T-helper 17 cell (primary cell): ENCODE measurements at regions not wholly inside any gene's neighbourhood (a gene's known extent, or its start where the extent isn't known, plus 50 kb on each side); places are given as distances from the start of the nearest gene placed in this dataset.
"Not testable (repeated sequence)": the region's sequence is repeated elsewhere in the genome, so short reads cannot be mapped to it uniquely, and the experiment has no call there.

Experiments used
- ATAC-seq: fragments of 150-1000 bp; cut with Tn5 transposase; 2 replicates; pipeline ENCODE4 v1.10.0; 2021; ENCODE audit warnings: mild to moderate bottlenecking, moderate library complexity
- DNase-seq, 3 donors: peaks; one replicate each; pipeline versions ENCODE4 v3.0.0 to v3.0.0-alpha.2; 2020 to 2021
- H3K9me3 ChIP-seq: one replicate; pipeline ENCODE4 v1.7.0; 2013; ENCODE audit warnings: low read length, mild to moderate bottlenecking; ENCODE audit not compliant: control insufficient read depth, poor library complexity, severe bottlenecking
- H3K27ac Mint-ChIP-seq: one replicate; pipeline ENCODE4 v1.8.0; 2022; ENCODE audit warnings: mild to moderate bottlenecking, moderate library complexity, mixed read lengths
- H3K27me3 Mint-ChIP-seq: one replicate; pipeline ENCODE4 v1.8.0; 2022; ENCODE audit warnings: mixed read lengths
- H3K36me3 Mint-ChIP-seq: one replicate; pipeline ENCODE4 v1.8.0; 2022; ENCODE audit warnings: low read depth, mixed read lengths
- H3K4me1 Mint-ChIP-seq: one replicate; pipeline ENCODE4 v1.8.0; 2022; ENCODE audit warnings: mild to moderate bottlenecking, mixed read lengths
- H3K4me3 Mint-ChIP-seq: one replicate; pipeline ENCODE4 v1.8.0; 2022; ENCODE audit warnings: mild to moderate bottlenecking, moderate library complexity, mixed read lengths

DNA sequence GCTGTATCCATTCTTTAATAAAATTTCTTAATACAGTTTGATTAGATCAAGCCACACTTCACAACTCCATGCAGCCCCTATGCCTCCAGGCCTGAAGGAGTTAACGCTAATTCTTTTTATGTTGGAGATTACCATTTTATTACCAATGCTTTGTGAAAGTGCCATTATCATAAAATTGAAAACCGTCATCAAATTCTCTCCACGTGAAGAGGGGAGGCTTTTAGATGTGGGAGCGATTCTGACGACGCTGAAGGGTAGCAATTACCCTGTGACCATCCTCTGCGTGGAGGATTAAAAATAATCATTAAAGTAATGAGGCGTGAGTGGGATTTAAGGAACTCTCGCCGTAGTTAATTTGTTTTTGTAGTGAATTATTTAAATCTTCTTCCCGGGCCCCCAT is 278.8 kb downstream of the CRLF2 start:
- Mint-ChIP-seq H3K27ac (no peak overlapping the region), H3K4me1 (no peaks in the 10 kb centered on the region), H3K4me3 (no peak overlapping the region), H3K27me3 (no peaks in the 10 kb centered on the region), H3K36me3 (no peaks in the 10 kb centered on the region)
- H3K9me3 ChIP-seq, result no peaks in the 10 kb centered on the region
- ATAC-seq (no peak), DNase-seq (no peak)

DNA sequence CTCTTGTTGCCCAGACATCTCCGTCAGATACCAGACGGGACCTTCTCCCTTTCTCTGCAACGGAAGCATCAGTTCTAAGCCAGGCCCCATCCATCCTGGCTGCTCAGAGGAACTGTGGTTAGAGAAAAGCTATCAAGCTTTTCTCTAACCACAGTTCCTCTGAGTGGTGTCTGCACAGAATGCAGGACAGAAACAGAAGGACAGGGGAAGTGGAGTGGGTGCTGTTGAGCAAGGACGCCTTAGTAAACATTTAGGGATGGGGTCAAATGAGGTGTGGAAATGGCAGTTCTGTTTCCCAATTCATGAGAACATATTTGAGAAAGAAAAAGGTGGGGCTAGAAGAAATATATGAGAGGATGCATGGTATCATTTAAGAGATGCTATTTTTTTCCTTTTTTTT is 283.8 kb downstream of the CRLF2 start:
- ATAC-seq (no peak), DNase-seq (no peak)
- no peak overlapping the region for H3K27ac Mint-ChIP-seq
- no peaks in the 10 kb centered on the region for H3K4me1 Mint-ChIP-seq
- H3K27me3 Mint-ChIP-seq, result no peaks in the 10 kb centered on the region
- H3K36me3 Mint-ChIP-seq, result no peaks in the 10 kb centered on the region
- no peaks in the 10 kb centered on the region for H3K9me3 ChIP-seq
- H3K4me3 Mint-ChIP-seq, result no peak overlapping the region

DNA sequence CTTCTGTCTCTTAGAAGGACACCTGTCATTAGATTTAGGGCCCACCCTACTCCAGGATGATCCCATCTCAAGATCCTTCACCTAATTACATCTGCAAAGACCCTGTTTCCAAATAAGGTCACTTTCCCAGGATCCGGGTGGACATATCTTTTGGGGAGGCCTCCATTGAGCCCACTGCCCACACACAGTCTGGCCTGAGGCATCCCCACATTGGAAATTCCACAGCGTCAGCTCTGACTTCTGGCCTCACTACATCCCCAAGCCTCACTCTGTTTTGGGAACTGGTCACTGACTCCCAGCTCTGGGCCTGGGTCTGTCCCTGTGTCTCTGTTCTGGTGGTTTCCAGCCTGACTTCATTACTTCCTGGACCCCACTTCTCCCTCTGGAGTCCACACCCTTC is 285.5 kb downstream of the CRLF2 start:
- H3K36me3 Mint-ChIP-seq, result no peaks in the 10 kb centered on the region
- ATAC-seq (no peak), DNase-seq (no peak)
- H3K4me1 Mint-ChIP-seq, result no peaks in the 10 kb centered on the region
- H3K4me3 Mint-ChIP-seq, result no peak overlapping the region
- H3K27me3 Mint-ChIP-seq, result no peaks in the 10 kb centered on the region
- H3K27ac Mint-ChIP-seq, result no peak overlapping the region
- H3K9me3 ChIP-seq, result no peaks in the 10 kb centered on the region

DNA sequence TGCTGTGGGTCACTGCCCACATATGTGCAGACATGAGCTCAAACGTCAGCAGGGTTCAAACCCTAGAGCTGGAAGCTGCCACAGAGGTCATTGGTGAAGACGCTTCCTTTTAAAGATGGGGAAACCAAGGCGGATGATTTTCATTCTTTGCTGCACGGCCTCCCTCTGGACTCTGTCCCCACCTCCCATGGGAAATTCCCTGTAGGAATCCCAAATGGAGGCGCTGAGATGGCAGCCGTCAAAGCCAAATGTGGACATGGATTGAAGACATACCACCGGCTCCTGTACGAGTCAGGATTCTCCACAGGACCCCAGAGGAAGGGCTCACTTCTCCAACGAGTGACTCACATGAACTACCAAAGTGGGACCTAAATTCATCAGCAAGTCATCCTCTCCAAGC is 286.4 kb downstream of the CRLF2 start:
- no peak overlapping the region for H3K27ac Mint-ChIP-seq

DNA sequence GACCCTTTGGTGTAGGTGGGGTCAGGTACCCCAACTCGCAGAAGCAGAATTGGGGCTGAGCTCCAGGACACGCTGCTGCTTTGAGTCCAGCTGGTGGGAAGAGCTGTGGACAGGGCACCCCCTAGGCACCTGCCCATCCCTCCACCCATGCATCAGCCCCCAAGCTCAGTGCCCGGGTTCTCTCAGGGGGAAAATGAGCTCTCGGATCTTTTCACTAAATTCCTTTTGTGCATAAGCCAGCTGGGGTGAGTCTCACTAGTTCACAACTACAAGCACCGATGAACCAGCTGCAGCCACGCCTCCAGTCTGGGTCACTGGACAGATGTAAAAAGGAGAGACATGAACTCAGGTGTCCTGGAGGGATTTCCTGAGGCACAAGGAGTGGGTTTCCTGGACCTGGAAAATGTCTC is 286.8 kb downstream of the CRLF2 start:
- no peak for DNase-seq
- Mint-ChIP-seq H3K4me1 (no peaks in the 10 kb centered on the region), H3K4me3 (no peak overlapping the region)

More for the DNA sequence above, 286.4 kb downstream of the CRLF2 start:
- no peak for ATAC-seq
- no peaks in the 10 kb centered on the region for H3K9me3 ChIP-seq
- Mint-ChIP-seq H3K4me3 (no peak overlapping the region), H3K36me3 (no peaks in the 10 kb centered on the region), H3K27me3 (no peaks in the 10 kb centered on the region), H3K4me1 (no peaks in the 10 kb centered on the region)
- DNase-seq, result no peak

DNA sequence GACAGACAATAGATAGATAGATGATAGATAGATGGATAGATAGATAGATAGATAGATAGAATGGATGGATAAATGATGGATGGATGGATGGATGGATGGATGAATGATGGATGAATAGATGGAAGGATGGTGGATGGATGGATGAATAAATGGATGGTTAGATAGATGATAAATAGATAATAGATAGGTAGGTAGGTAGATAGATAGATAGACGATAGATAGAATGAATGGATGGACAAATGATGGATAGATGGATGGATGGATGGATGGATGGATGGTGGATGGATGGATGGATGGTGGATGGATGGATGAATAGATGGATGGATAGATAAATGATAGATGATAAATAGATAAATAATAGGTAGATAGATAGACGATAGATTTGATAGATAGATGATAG is 287.4 kb downstream of the CRLF2 start:
- DNase-seq (no peak), ATAC-seq (no peak)
- Mint-ChIP-seq H3K27ac (no peak overlapping the region), H3K4me3 (no peak overlapping the region), H3K27me3 (no peaks in the 10 kb centered on the region), H3K36me3 (no peaks in the 10 kb centered on the region), H3K4me1 (no peaks in the 10 kb centered on the region)
- no peaks in the 10 kb centered on the region for H3K9me3 ChIP-seq

More for the DNA sequence above, 286.8 kb downstream of the CRLF2 start:
- H3K9me3 ChIP-seq, result no peaks in the 10 kb centered on the region
- no peaks in the 10 kb centered on the region for H3K27me3 Mint-ChIP-seq
- ATAC-seq, result no peak
- H3K36me3 Mint-ChIP-seq, result no peaks in the 10 kb centered on the region
- H3K27ac Mint-ChIP-seq, result no peak overlapping the region

DNA sequence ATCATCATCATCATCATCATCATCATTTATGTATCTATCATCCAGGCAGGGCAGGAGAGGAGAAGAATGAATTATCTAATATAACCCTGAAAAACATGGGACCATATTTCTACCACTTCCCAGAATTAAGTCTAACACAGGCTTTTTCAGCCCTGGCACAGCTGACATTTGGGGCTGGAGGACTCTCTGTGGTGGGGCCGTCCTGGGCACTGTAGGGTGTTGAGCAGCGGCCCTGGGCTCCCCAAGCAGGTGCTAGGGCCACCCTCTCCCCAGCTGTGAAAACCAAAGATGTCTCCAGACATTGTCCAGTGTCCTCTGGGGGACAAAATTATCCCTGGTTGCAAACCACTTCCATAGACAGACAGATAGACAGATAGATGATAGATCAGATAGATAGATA is 288.4 kb downstream of the CRLF2 start:
- no peaks in the 10 kb centered on the region for H3K4me1 Mint-ChIP-seq
- H3K27me3 Mint-ChIP-seq, result no peaks in the 10 kb centered on the region
- no peaks in the 10 kb centered on the region for H3K9me3 ChIP-seq
- H3K4me3 Mint-ChIP-seq, result no peak overlapping the region
- DNase-seq (no peak), ATAC-seq (no peak)
- no peaks in the 10 kb centered on the region for H3K36me3 Mint-ChIP-seq
- no peak overlapping the region for H3K27ac Mint-ChIP-seq

DNA sequence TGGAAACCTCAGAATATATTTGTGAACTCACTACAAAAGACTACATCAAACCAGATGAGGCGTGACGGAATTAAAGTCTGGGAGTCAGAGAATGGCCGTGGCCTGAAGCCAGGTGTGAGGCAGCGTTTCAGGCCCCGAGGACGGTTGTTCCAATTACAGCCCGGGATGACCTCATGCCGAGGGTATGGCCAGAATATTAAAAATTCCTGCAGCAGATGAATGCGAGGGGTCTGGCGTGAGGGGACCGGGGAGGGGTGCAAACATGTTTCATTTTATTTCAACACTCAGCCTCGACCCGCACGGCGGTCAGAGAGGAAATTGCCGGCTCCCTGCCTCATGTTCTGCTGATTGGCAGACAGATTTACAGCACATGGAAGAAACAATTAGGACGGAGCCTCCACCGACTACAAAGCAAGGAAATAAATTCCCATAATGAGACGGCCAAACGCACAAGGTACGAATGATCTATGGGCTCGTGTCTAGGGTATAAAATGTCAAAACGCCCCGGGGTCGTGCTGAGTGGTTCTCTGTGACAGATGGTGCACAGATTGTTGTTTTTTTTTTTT is 289.7 kb downstream of the SHOX start:
- no peaks in the 10 kb centered on the region for H3K36me3 Mint-ChIP-seq
- H3K4me3 Mint-ChIP-seq, result no peak overlapping the region
- no peak overlapping the region for H3K27ac Mint-ChIP-seq
- H3K27me3 Mint-ChIP-seq, result no peaks in the 10 kb centered on the region
- no peaks in the 10 kb centered on the region for H3K9me3 ChIP-seq
- ATAC-seq, result no peak
- DNase-seq, result no peak
- H3K4me1 Mint-ChIP-seq, result no peaks in the 10 kb centered on the region

DNA sequence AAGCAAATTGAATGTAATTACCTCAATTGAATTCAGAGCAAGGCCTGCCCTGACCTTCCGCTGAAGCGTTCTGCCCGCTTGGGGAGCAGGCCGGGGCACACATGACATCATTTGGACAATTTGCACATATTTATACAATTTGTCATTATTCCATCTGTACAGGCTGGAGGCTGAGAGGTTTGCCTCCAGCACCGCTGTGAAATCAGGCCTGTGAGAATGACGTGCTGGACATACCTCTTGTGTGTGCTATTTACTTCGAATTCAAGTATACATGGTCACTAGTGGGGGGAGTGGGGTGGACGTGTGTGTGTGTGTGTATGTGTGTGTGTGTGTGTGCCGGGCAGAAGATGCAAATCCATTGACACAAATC is 285.6 kb downstream of the SHOX start:
- DNase-seq (no peak), ATAC-seq (no peak)
- no peaks in the 10 kb centered on the region for H3K36me3 Mint-ChIP-seq
- no peaks in the 10 kb centered on the region for H3K9me3 ChIP-seq
- no peak overlapping the region for H3K4me3 Mint-ChIP-seq
- no peaks in the 10 kb centered on the region for H3K4me1 Mint-ChIP-seq
- H3K27ac Mint-ChIP-seq, result no peak overlapping the region
- H3K27me3 Mint-ChIP-seq, result no peaks in the 10 kb centered on the region

DNA sequence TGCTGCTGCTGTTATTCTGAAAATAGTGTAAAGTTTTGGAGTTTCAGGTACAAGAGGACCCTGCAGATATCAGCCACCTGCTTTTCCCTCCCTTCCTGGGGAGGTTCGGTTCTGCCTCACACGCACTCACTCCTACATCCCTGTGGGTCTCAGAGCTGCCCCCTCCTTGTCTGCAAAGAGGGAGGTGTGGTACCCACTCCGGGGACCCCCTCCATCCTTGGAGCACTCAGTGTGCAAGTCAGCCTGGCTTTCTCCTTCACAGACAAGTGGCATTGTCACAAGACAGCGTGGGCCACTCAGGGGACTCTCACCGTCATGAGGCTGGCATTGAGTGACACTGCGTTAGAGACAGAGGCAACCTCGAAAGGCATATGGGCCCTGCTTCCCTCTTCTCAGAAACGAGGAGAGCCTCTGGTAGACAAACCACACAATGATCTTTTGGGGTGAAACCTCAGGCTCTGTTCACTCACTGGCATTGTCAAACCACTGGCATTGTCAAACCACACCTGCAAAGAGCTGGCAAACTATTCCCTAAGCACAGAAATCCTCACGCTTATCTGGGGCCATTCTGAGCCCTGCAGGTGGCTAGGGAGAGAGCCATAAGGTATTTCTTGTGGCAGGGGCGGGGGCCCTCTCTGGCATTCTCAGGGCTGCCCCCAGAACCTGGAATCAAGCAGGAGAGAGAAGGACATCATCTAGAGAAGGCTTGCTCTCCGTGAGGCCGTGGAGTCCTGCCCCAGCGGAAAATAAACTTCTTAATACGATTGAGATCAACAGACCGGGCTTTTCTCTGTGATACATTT is 285.0 kb downstream of the SHOX start:
- Mint-ChIP-seq H3K4me3 (no peak overlapping the region), H3K27ac (no peak overlapping the region), H3K4me1 (no peaks in the 10 kb centered on the region), H3K36me3 (no peaks in the 10 kb centered on the region), H3K27me3 (no peaks in the 10 kb centered on the region)
- no peak for DNase-seq
- peak; percentile 28 for ATAC-seq
- no peaks in the 10 kb centered on the region for H3K9me3 ChIP-seq

DNA sequence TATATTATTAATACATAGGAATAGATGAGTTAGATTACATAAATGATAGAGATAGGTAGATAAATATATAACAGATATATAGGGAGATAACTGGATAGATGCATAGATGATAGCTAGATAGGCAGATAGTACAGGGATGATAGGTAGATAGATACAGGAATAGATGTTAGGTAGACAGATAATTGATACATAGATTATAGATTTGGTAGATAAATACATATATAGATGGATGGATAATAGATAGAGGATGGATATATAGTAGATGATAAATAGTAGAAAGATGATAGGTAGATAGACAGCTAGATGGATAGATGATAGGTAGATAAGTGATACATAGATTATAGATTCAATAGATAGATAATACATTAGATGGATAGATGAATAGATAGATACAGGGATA is 283.6 kb downstream of the SHOX start:
- Mint-ChIP-seq H3K27ac (peak overlapping the region; percentile 10), H3K36me3 (no peaks in the 10 kb centered on the region), H3K4me1 (no peaks in the 10 kb centered on the region), H3K4me3 (no peak overlapping the region), H3K27me3 (no peaks in the 10 kb centered on the region)
- DNase-seq (no peak), ATAC-seq (no peak)
- H3K9me3 ChIP-seq, result no peaks in the 10 kb centered on the region

DNA sequence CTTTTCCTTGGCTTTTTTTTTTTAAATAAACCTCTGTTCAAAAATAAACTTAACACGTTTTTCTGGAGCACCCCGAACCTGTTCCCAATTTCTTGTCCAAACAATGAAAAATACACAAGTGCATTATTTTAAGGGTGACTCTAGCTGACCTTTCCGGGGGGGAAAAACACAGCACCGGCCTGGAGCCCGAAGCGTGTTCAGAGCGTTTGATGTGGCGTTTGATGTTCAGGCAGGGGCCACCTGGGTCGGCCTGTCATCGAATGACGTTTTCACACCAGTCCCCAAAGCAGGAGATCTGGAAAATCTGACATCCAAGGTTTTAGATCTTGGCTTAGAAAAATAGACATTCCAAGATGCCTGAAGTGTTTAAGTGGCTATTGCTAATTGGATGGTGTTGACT is 282.1 kb downstream of the SHOX start:
- Mint-ChIP-seq H3K27ac (no peak overlapping the region), H3K4me1 (no peaks in the 10 kb centered on the region), H3K4me3 (no peak overlapping the region), H3K36me3 (no peaks in the 10 kb centered on the region), H3K27me3 (no peaks in the 10 kb centered on the region)
- no peaks in the 10 kb centered on the region for H3K9me3 ChIP-seq
- no peak for DNase-seq
- no peak for ATAC-seq

DNA sequence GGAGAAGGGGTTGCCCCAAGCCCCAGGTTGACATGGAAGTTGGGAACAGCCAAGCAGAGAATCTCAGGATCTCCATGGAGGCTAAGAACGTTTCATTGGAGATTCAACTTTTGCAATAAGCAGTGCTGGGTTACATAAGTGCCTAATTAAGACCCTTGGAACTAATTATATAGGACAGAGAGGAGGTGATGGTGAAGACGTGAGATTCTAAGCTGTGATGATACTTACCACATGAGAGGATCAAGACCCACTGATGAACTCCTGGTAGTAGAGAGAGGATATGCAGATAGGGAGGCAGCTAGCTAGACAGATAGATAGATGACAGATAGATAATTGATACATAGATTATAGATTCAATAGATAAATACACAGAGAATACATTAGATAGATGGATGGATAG is 278.5 kb downstream of the SHOX start:
- not testable (repeated sequence) for H3K9me3 ChIP-seq, H3K27me3 Mint-ChIP-seq, H3K36me3 Mint-ChIP-seq, H3K4me3 Mint-ChIP-seq, H3K4me1 Mint-ChIP-seq, H3K27ac Mint-ChIP-seq, ATAC-seq, DNase-seq

DNA sequence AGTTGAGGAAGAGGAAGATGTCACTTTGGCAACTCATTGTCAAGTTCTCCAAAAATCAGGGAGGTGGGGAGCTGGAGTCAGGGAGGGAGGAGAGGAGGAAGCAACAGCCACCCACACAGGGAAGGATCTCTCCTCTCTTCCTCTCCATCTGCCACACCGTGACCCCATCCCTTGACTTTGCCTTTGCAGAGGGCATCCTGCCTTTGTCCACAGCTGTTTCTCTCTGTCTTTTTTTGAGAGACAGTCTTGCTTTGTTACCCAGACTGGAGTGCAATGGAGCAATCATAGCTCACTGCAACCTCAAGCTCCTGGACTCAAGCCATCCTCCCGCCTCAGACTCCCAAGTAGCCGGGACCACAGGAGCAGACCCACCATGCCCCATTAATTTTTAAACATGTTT is 276.0 kb downstream of the SHOX start:
- H3K4me1 Mint-ChIP-seq, result no peaks in the 10 kb centered on the region
- H3K27me3 Mint-ChIP-seq, result no peaks in the 10 kb centered on the region
- DNase-seq (no peak), ATAC-seq (no peak)
- H3K36me3 Mint-ChIP-seq, result no peaks in the 10 kb centered on the region
- no peak overlapping the region for H3K27ac Mint-ChIP-seq
- H3K4me3 Mint-ChIP-seq, result no peak overlapping the region
- no peaks in the 10 kb centered on the region for H3K9me3 ChIP-seq
